ENCODE measurements at regions not wholly inside any gene's neighbourhood (a gene's known extent, or its start where the extent isn't known, plus 50 kb on each side); places are given as distances from the start of the nearest gene placed in this dataset.

DNA sequence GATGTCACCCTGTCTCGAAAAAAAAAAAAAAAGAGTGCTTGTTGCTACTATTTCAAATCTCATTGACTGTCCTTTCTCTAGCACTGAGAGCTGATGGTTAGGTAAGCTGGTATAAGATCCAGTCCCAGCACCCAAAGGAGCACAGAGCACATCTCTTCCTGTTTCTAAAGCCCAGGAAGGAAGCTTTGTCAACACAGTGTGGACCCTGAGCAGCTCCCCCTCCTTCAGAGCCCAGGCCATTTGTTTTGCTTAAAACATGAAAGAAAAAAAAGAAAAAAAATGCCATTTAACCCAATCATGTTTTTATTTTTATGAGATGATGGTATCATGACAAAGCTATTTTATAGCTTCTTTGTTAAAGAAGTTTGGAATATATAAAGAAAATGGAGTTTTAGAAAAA, 184.1 kb upstream of the DUSP10 start:
- no peak overlapping the region for H3K4me3 ChIP-seq (ENCODE audit: low read depth, low read length)
- DNase-seq (ENCODE audit: low read depth), result no peak

DNA sequence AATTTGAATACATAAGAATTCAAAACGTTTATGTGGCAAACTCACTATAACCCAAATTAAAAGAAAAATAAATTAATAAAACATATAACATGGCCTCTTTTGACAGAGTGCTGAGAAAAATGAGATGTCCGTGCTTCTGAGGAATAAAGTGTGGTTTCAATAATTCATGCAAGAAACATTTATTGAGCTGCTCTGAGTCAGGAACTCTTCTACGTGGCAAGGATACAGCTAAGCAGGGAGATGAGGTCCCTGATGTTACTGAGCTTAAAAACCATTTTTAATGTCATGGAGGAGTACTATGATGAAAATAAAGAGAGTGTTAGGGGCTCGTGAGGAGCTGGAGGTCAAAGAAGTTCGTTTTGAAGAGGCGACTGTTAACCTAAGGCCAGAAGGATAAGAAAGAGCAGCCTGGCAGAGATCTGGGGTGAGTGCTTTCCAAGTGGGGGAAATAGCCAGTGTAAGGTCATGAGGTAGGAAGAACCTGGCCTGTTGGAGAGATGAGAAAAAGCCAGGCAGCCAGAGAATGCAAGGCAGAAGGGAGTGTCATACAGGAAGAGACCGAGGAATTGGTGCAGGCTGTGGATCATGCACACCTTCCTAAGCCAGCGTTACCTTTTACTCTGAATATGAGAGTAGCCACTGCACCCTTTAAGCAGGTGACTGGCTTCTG, 182.2 kb upstream of the DUSP10 start:
- no peak overlapping the region for H3K4me3 ChIP-seq (ENCODE audit: low read depth, low read length)
- DNase-seq (ENCODE audit: low read depth), result no peak

DNA sequence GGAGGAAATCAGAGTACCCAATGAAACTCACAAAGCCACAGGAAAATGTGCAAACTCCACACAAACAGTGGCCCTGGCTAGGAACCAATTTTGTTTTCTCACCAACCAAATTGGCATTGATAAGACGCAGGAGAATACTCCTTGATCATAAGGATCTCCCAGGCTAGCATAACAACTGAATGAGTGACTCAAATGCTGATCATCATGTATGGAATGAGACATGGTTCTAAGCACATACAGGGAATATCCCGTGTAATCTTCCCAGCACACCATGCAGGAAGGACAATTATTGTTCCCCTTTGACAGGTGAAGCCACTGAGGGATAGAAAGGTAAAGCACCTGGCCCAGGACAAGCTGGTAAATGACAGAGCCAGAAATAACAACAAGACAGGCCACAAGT, 180.0 kb upstream of the DUSP10 start:
- H3K4me3 ChIP-seq (ENCODE audit: low read depth, low read length), result no peak overlapping the region
- no peak for DNase-seq (ENCODE audit: low read depth)

DNA sequence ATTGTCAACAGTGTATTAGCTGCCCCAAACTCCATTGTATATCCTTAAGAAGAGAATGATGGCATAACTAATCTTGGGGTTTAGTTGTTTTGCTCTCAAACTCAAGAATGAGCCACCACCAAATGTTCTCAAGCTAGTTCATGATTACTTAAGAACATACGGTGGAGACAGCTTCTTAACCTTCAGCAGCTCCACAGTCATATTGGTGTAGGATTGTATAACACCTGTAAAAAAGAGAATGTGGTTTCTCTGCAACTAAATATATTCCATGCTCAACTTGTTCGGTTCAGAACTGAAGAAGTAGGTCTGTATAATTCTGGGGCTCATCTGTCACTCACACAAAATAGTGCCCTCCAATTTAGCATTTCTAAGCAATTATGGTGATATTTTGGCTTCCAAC, 177.9 kb upstream of the DUSP10 start:
- DNase-seq (ENCODE audit: low read depth), result no peak

DNA sequence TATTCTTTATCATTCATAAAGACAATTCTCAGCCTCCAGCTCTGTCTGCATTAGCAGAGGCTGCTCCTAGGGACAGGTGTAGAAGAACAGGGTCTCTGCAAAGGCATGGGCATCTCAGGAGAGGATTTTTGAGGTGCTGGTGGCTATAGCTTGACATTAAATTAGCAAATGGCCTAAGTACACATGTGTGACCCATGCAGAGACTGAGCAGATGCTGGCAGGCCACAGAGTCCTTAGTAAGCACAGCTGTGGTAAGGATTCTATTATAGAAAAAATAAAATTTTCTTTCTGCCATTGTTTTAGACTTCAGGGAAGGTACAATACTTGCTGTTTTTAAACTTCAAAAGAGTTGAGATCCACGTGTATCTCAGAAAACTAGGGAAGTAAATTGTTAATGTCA, 177.5 kb upstream of the DUSP10 start:
- no peak overlapping the region for H3K4me3 ChIP-seq (ENCODE audit: low read depth, low read length)
- DNase-seq (ENCODE audit: low read depth), result no peak

More for the DNA sequence above, 177.9 kb upstream of the DUSP10 start:
- H3K4me3 ChIP-seq (ENCODE audit: low read depth, low read length), result no peak overlapping the region

DNA sequence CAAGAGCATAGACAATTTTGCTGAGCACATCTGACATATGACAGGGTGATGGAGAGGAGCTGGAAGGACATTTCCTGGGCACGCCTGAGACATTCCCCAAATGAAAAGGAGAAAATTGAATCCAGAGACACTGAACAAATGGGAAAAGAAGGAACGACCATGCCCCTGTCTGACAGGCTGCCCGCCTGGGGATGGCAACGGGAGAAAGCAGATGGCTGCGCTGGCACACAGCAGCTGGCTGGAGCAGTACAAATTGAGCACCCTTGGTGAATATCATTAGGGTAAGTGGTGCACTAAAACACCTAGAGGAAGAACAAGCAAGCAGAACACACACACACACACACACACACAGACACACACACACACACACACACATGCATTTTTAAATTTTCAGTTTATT, 174.3 kb upstream of the DUSP10 start:
- DNase-seq (ENCODE audit: low read depth), result no peak
- H3K4me3 ChIP-seq (ENCODE audit: low read depth, low read length), result no peak overlapping the region

DNA sequence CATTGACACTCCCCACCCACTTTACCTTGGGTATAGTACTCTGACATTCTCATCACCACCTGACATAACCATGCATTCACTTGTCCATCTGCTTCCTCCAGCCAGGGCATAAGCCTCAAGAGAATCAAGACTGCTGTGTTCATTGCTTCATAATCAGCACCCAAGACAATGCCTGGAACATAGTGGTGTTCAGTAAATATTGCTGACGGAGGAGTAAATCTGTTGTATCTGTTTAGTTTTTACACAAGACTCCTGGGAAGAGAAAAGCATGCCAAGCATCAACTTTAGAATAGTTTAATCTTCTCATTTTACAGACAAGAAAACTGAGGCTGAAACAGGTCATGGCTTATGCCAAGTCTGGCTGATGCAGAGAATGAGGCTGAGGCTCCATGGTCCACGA, 173.9 kb upstream of the DUSP10 start:
- H3K4me3 ChIP-seq (ENCODE audit: low read depth, low read length), result no peak overlapping the region
- DNase-seq (ENCODE audit: low read depth), result no peak

DNA sequence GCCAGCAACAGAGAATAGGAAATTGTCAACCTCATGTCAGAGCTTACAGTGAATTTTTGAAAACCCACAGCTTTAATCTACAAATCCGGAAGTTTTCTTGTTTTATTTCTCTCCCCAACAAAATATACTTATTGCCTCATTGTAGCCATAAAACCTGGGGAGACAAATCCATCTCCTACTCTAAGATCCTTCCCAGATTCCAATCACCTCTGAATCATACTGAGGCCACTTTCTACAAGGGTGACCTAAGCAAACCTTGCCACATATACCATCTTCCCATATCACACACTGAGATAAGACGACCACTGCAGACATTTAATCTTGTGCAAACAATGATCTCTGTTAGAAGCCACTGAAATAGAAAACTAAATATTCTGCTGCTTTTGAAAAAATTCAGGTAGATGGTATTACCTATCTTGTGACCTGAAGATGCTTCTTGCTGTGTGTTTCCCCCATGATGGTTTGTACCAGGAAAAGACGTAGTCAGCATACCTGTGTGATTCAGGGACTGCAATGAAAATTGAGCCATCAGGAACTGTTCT, 171.5 kb upstream of the DUSP10 start:
- DNase-seq (ENCODE audit: low read depth), result peak; percentile 48
- H3K4me3 ChIP-seq (ENCODE audit: low read depth, low read length), result no peak overlapping the region

DNA sequence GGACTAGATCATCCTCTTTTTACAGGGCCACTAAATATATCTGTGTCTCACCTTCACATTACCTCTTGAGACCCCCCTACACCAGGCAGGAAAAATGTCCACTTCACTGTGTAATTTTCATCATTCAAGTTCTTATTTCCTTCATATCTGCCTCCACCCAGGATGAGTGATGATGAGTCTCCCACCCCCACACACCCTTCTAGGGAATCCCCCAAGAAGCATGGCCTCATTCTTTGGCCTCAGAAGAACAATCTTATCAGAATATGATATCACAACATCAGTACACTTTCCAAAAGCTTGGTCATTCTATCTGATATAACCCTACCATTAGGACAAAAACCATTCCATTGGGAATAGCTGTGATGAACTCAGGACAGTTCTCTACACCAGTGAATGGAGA, 170.3 kb upstream of the DUSP10 start:
- DNase-seq (ENCODE audit: low read depth), result no peak
- no peak overlapping the region for H3K4me3 ChIP-seq (ENCODE audit: low read depth, low read length)

DNA sequence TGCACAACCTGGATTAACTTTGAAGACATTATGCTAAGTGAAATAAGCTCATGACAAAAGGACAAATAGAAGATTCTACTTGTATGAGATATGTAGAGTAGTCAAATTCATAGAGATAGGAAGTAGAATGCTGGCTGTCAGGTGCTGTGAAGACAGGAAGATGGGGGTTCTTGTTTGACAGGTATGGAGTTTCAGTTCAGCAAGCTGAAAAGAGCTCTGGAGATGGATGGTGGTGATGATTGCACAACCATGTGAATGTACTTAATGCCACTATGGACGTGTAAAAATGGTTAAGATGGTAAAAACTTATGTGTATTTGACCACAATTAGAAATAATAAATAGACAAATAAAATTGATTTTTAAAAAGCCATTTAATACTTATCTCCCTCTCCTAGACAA, 169.8 kb upstream of the DUSP10 start:
- no peak for DNase-seq (ENCODE audit: low read depth)
- no peak overlapping the region for H3K4me3 ChIP-seq (ENCODE audit: low read depth, low read length)

DNA sequence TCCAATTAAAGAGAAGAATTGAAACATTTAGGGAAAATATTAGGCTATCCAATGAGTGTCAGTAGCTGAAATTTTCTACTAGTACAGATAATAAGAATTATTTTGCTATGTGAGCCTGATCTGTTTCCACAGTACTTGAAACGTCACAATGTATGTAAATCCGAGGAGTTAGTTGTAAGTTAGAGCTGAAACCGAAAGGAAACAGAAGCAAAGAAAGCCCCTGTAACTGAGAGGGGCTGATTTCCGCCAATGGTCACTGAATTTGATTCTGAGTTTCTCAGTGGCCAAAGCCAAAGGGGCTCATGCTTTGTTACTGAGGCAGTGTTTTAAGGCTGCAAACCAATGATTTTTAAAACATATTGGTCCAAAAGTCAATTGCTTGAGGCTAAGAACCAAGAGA, 168.3 kb upstream of the DUSP10 start:
- DNase-seq (ENCODE audit: low read depth), result no peak
- no peak overlapping the region for H3K4me3 ChIP-seq (ENCODE audit: low read depth, low read length)

DNA sequence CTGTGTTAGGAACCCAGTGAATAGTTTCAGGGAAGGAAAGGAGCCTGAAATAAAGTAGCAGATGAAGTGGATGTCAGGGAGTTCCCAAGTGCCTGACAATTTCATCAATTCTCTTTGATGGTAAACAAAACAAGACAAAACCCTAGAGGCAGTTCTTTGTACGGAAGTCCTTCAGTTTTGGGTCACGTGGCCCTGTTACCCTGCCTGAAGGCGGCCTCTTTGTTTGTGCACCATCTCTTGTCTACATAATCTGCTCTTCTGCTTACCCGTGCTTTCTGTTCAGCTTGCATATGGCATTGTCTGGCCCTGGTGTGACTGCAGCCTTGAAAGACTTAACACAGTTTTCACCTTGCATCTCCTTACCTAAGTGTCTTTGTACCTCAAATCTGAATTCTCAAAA, 166.7 kb upstream of the DUSP10 start:
- H3K4me3 ChIP-seq (ENCODE audit: low read depth, low read length), result no peak overlapping the region
- DNase-seq (ENCODE audit: low read depth), result no peak

DNA sequence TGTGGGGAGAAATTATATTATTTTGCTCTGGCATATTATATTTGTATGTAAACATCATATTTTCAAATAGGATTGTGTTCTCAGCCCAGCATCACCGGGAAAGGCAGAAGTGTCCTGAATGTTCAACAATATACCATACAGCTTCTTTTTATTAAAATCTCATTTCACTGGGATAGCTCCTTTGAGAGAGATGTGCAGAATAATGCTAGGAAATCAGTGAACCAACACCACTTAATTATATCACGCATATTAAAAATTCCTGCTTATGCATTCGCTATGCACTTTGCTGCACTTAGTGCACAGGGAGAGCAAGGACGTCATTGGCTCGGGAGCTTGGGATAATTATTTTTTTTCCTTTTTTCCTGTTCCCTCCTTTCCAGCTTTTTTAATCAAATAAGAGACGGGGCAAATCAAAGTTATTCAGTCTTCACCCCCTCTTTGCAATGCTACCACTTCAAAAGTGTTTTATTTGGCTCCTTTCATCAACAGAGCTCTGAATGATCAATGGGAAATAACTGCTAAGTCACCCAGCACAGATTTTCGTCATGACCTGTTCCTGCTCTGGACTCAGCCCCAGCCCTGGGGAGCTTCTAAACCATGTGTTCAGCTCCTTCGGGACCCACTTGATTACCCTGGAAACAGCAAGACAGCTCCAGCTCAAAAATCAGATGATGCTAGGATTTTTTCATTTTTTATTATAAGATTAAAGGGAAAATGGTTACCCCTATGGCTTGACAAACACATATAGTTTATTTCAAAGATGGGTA, 165.5 kb upstream of the DUSP10 start:
- peak; percentile 41 for DNase-seq (ENCODE audit: low read depth)
- no peak overlapping the region for H3K4me3 ChIP-seq (ENCODE audit: low read depth, low read length)

DNA sequence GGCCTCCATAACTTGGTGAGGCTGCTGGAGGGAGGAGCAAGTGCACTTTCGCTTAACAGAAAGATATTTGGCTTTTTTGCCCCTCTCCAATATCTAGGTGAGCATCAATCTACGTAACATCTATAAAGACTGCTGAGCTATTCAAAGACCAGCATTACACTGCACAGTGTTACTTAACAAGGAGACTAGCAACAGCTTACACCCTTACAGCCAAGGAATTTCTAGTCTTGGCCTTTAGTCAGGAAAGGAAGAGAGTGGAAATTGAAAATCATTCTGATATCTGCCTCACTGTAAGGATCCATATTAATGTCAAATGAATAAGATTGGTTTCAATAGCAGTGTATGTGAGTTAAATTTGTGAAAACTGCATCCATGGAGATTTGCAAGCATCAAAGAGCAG, 163.9 kb upstream of the DUSP10 start:
- no peak for DNase-seq (ENCODE audit: low read depth)
- H3K4me3 ChIP-seq (ENCODE audit: low read depth, low read length), result no peak overlapping the region

DNA sequence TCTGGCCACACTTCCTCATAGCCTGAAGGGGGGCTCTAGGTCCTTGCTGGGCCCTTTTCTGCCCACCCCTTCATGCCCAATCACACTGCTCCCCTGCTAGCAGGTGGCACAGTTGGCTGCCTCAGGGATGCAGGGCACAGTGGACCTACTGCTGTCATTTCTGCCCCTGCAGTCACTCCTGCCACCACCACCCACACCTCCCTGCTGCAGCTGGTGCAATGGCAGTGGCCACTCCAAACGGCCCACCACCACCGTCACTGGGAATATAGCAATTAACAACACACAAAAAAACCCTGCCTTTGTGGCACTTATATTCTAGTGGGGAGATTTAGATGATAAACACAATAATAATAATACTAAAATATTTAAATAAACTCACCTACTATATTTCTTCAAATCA, 162.4 kb upstream of the DUSP10 start:
- H3K4me3 ChIP-seq (ENCODE audit: low read depth, low read length), result no peak overlapping the region
- DNase-seq (ENCODE audit: low read depth), result no peak

DNA sequence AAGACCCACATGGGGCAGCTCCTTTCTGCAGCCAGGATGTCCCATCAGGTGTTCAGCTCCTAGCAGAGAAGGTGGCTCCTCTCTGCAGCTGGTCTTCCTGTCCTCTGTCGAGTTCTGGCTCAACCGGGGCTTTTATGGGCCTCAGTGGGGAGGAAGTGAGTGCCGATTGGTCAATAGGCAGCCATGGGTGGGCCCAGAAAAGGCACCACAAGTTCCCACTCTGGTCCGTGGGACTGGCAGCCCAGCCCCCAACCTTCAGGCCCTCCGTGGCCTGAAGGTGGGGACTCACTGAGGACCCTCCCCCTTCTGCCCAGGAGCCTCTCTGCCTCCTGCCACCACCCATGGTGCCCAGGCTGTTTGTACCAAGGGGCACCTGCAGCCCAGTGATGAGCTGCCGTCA, 161.7 kb upstream of the DUSP10 start:
- DNase-seq (ENCODE audit: low read depth), result no peak

DNA sequence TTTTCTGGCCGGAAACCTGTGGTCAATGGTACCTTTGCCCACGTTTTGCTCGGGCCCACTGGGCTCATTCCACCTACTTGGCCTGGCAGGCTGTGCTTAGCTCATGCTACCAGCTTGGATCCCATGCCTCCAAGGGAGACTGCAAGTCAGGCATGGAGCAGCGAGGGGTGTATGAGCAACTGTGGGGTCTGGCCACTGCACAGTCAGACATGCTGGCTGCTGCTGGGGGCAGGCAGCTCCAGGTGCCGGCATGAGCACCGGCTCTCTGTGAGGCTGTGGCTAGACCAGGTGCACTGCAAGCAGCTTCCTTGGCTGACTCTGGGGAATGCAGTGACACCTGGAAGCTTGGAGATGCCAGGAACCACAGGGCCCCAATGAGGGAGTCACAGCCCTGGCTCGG, 161.1 kb upstream of the DUSP10 start:
- no peak overlapping the region for H3K4me3 ChIP-seq (ENCODE audit: low read depth, low read length)
- DNase-seq (ENCODE audit: low read depth), result no peak

More for the DNA sequence above, 161.7 kb upstream of the DUSP10 start:
- H3K4me3 ChIP-seq (ENCODE audit: low read depth, low read length), result no peak overlapping the region

DNA sequence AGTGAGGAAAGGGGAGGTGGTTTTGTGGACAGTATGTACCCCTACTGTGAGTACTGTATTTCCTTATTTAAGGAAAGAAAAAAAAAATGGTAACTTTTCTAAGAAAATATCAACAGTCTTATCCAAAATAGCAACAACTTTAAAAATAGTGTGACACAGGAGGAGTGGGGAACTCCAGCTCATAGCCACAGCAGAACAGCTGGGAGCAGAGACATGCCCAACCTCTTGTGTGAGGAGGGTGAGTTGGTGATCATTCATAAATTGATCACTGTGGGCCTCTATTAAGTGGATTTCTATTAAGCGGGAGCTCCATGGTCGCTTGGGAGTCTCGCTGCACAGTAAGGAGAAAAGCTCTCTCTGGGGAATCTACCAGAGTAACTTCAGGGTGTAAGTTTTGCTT, 158.8 kb upstream of the DUSP10 start:
- H3K4me3 ChIP-seq (ENCODE audit: low read depth, low read length), result no peak overlapping the region
- no peak for DNase-seq (ENCODE audit: low read depth)

DNA sequence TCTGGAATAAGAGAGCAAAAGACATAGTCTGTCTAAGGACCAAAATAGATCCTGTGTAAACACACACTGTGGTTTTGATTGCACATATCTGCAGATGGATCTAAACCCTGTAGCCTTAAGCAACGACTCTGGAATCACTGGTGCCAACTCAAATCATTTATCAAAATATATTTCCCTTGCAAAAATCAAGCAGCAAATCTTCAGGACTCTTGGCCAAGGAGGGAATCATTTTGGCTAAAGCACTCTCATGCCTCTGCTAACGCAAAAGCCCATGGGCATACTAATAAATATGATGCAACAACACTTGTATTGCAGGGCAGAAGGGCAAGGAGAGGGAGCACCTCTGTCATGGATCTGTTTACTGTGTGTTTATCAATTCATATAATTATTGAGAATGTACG, 155.4 kb upstream of the DUSP10 start:
- H3K4me3 ChIP-seq (ENCODE audit: low read depth, low read length), result no peak overlapping the region
- DNase-seq (ENCODE audit: low read depth), result peak; percentile 48

DNA sequence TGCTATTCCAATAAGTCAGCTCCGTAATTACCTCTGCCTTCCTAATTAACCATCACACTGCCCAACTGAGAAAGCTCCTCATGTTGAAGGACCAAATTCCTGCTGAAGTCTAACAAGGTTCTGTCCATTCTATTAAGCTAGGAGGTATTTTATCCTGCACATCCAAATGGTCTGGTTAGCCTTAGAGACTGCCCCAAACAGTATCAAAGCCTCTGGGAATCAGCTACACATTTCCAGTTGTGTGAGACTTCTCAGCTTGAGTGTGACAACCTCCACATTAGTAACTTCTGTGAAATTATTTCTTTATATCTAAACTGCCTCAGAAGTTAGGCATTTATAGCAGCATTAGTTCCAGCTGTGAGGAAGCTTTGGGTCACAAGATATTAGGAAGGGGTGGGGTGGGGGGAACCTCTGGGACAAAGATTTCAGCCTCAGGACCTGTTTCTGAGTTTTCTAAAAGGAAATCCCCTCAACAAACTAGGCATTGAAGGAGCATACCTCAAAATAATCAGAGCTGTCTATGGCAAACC, 150.5 kb upstream of the DUSP10 start:
- DNase-seq (ENCODE audit: low read depth), result no peak
- H3K4me3 ChIP-seq (ENCODE audit: low read depth, low read length), result no peak overlapping the region

DNA sequence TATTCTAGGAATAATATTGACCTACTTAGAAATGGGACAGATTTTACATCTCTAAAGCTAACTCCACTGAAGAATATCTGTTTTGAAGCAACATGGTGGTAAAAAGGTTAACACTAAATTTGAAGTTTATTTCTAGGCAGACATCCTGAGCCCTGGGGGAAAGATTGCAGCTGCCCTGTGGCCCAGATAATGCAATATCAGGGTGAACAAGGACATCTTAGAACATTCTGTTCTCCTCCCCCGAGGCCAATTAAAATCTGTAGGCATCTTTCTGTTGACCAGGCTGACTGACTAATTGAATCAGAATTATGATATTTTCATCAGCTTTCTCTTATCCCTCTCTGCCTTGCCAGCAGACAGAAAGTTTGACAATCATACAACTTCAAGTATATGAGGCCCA, 149.8 kb upstream of the DUSP10 start:
- no peak overlapping the region for H3K4me3 ChIP-seq (ENCODE audit: low read depth, low read length)
- peak; percentile 91 for DNase-seq (ENCODE audit: low read depth)
